Breast epithelium (tissue), 3 donors: ENCODE measurements at regions not wholly inside any gene's neighbourhood (a gene's known extent, or its start where the extent isn't known, plus 50 kb on each side); places are given as distances from the start of the nearest gene placed in this dataset.

ENCODE experiments used
- POLR2A ChIP-seq: fragments of 450-650 bp; IDR thresholded peaks from one replicate; pipeline ENCODE4 v1.6.1; 2016; ENCODE audit warnings: antibody characterized with exemption, mild to moderate bottlenecking, moderate library complexity
- POLR2AphosphoS5 ChIP-seq, 3 donors: sonication (generic); formaldehyde crosslinking; IDR thresholded peaks; one replicate each; pipeline ENCODE4 v1.6.1; 2017; ENCODE audit warnings: antibody characterized with exemption in 3 of 3
- TF ChIP-seq, protein P1 (sequence below), 3 donors: fragments of 450-650 bp; IDR thresholded peaks; one replicate each; pipeline ENCODE4 v1.5.1; 2016 to 2017; ENCODE audit warnings: antibody characterized with exemption in 3 of 3, mild to moderate bottlenecking in 3 of 3, moderate library complexity in 3 of 3

DNA sequence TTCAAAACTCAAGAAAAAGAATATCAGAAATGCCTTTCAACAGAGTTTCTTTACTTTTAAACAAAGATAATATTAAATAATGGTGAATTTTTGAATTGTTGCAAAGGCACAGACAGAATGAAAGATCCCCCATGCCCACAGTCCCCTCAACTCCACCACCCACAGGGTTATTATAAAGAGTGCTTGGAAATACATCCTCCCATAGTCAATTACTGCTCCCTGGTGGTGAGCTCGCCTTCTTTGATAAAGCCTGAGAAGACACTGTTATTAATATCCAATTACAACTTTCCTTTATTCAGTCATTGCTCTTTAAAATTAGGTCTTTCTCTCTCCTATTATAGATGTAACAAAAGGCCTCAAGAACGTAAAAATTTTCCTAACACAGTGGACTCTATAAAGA is 490.2 kb upstream of the RORB start:
- TF ChIP-seq, protein P1, sequence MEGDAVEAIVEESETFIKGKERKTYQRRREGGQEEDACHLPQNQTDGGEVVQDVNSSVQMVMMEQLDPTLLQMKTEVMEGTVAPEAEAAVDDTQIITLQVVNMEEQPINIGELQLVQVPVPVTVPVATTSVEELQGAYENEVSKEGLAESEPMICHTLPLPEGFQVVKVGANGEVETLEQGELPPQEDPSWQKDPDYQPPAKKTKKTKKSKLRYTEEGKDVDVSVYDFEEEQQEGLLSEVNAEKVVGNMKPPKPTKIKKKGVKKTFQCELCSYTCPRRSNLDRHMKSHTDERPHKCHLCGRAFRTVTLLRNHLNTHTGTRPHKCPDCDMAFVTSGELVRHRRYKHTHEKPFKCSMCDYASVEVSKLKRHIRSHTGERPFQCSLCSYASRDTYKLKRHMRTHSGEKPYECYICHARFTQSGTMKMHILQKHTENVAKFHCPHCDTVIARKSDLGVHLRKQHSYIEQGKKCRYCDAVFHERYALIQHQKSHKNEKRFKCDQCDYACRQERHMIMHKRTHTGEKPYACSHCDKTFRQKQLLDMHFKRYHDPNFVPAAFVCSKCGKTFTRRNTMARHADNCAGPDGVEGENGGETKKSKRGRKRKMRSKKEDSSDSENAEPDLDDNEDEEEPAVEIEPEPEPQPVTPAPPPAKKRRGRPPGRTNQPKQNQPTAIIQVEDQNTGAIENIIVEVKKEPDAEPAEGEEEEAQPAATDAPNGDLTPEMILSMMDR (IDR thresholded peaks at IDR 0.05), result no peak
- TF ChIP-seq POLR2AphosphoS5 (IDR thresholded peaks at IDR 0.05), result no peak
- no peak for TF ChIP-seq POLR2A
